ENCODE measurements at regions not wholly inside any gene's neighbourhood (a gene's known extent, or its start where the extent isn't known, plus 50 kb on each side); places are given as distances from the start of the nearest gene placed in this dataset.

DNA sequence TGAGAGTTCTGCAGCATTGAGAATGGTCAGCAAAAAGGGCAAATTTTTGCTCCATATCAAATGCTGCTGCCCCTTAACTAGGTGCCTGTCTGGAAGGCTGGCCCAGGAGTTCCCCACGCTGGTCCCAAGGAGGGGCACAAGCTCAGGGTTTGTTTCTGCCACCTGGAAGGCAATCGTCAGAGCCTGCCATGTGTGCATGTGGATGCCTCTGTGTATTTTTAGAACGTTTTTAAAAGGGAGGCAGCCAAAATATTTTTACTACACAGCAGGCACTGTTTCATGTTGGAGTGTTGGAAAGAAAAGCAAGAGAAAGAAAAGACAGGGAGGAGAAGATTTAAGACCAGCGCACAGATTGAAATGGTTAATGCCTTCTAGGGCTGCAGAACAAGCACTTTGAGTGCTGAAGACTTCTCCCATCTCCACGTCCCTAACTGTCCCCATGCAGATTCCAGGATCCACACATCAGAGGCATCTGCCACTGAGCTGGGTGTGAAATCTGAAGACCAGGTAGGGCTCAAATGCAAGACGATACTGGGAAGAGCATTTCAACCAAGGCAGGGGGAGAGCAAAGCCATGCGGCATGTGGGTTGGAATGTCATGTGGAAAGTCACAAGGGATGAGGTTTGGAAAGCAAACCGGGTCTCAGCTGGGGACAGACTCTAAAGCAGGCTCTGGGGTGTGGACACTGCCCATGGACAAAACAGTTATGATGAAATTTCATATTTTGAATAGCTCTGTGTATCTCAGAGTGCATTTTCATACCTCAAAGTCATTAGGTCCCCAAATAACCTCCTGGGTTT is 557.2 kb downstream of the BCL11B start:
- in situ Hi-C loops (cut with MboI; ENCODE audit: low sequenced_read_pairs, unreplicated experiment) = no loop called here
- no peak for DNase-seq (ENCODE audit: low spot score)
- TF ChIP-seq, protein P1, sequence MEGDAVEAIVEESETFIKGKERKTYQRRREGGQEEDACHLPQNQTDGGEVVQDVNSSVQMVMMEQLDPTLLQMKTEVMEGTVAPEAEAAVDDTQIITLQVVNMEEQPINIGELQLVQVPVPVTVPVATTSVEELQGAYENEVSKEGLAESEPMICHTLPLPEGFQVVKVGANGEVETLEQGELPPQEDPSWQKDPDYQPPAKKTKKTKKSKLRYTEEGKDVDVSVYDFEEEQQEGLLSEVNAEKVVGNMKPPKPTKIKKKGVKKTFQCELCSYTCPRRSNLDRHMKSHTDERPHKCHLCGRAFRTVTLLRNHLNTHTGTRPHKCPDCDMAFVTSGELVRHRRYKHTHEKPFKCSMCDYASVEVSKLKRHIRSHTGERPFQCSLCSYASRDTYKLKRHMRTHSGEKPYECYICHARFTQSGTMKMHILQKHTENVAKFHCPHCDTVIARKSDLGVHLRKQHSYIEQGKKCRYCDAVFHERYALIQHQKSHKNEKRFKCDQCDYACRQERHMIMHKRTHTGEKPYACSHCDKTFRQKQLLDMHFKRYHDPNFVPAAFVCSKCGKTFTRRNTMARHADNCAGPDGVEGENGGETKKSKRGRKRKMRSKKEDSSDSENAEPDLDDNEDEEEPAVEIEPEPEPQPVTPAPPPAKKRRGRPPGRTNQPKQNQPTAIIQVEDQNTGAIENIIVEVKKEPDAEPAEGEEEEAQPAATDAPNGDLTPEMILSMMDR (IDR thresholded peaks at IDR 0.05; ENCODE audit: borderline replicate concordance, control extremely low read depth, extremely low read depth, insufficient read depth, missing control alignments) = no peak

GRCh38 chr14:98716133-98716532 is 555.9 kb downstream of the BCL11B start:
- TF ChIP-seq, protein P1 (IDR thresholded peaks at IDR 0.05; ENCODE audit: borderline replicate concordance, control extremely low read depth, extremely low read depth, insufficient read depth, missing control alignments) = no peak
- DNase-seq (ENCODE audit: low spot score) = no peak
- in situ Hi-C loops (cut with MboI; ENCODE audit: low sequenced_read_pairs, unreplicated experiment) = no loop called here

DNA sequence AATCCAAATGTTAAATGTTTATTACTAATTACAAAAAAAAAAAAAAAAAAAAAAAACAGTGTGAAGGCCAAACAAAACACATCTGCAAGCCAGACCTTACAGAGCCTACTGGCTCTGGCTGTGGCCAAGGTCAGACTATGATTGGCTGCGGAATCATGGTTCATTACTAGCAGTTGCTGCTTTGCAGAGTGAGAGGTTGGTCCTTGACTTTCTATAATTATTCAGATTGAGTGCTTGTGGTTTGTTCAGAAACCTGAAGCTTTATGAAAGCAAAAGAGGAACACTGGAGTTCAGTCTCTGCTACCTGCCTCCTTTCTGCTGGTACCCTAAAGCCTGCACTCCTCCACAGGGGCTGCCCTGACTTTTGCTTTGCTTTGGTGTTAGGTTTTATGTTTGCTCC is 550.9 kb downstream of the BCL11B start:
- TF ChIP-seq, protein P1 (IDR thresholded peaks at IDR 0.05; ENCODE audit: borderline replicate concordance, control extremely low read depth, extremely low read depth, insufficient read depth, missing control alignments) = no peak
- no peak for DNase-seq (ENCODE audit: low spot score)
- in situ Hi-C loops (cut with MboI; ENCODE audit: low sequenced_read_pairs, unreplicated experiment) = no loop called here

- TF ChIP-seq, protein P1 (IDR thresholded peaks at IDR 0.05; ENCODE audit: borderline replicate concordance, control extremely low read depth, extremely low read depth, insufficient read depth, missing control alignments) = no peak
- in situ Hi-C loops (cut with MboI; ENCODE audit: low sequenced_read_pairs, unreplicated experiment) = no loop called here
- DNase-seq (ENCODE audit: low spot score) = no peak
Measured at GRCh38 chr14:98724734-98725133, 547.3 kb downstream of the BCL11B start.

- in situ Hi-C loops (cut with MboI; ENCODE audit: low sequenced_read_pairs, unreplicated experiment) = no loop called here
- TF ChIP-seq, protein P1 (IDR thresholded peaks at IDR 0.05; ENCODE audit: borderline replicate concordance, control extremely low read depth, extremely low read depth, insufficient read depth, missing control alignments) = no peak
Measured at GRCh38 chr14:98725191-98725590, 546.8 kb downstream of the BCL11B start.

GRCh38 chr14:98725676-98726075 is 546.3 kb downstream of the BCL11B start:
- DNase-seq (ENCODE audit: low spot score) = no peak
- TF ChIP-seq, protein P1 (IDR thresholded peaks at IDR 0.05; ENCODE audit: borderline replicate concordance, control extremely low read depth, extremely low read depth, insufficient read depth, missing control alignments) = no peak
- in situ Hi-C loops (cut with MboI; ENCODE audit: low sequenced_read_pairs, unreplicated experiment) = no loop called here

More at GRCh38 chr14:98725191-98725590, 546.8 kb downstream of the BCL11B start:
- no peak for DNase-seq (ENCODE audit: low spot score)
